Heart right ventricle (tissue), 16 donors: ENCODE measurements at regions not wholly inside any gene's neighbourhood (a gene's known extent, or its start where the extent isn't known, plus 50 kb on each side); places are given as distances from the start of the nearest gene placed in this dataset.

Experiments used
- ATAC-seq, 8 donors: fragments of 200-7000 bp; cut with Tn5 transposase; one replicate each; pipeline ENCODE4 v1.9.1; 2020; ENCODE audit warnings: mild to moderate bottlenecking in 8 of 8, moderate library complexity in 8 of 8, moderate number of reproducible peaks in 1 of 8
- DNase-seq, 2 donors: peaks; one replicate each; pipeline ENCODE4 v3.0.0-alpha.2; 2020
- H3K27ac ChIP-seq, 10 donors: fragments of 200-600 bp; sonication (generic) in 2 of 10; one replicate each; pipeline versions ENCODE4 v1.5.0 to v1.8.0; 2020 to 2022; ENCODE audit warnings: mild to moderate bottlenecking in 3 of 10
- H3K27me3 ChIP-seq, 7 donors: fragments of 200-600 bp; one replicate each; pipeline ENCODE4 v1.8.0; 2021 to 2022; ENCODE audit warnings: mild to moderate bottlenecking in 2 of 7
- H3K36me3 ChIP-seq, 9 donors: fragments of 200-600 bp; sonication (generic) in 1 of 9; one replicate each; pipeline versions ENCODE4 v1.5.0 to v1.8.0; 2020 to 2022; ENCODE audit warnings: mild to moderate bottlenecking in 2 of 9
- H3K4me1 ChIP-seq, 9 donors: fragments of 200-600 bp; sonication (generic) in 1 of 9; one replicate each; pipeline versions ENCODE4 v1.5.0 to v1.8.0; 2020 to 2022; ENCODE audit warnings: mild to moderate bottlenecking in 4 of 9
- H3K4me3 ChIP-seq, 10 donors: fragments of 200-600 bp; sonication (generic) in 2 of 10; one replicate each; pipeline versions ENCODE4 v1.5.0 to v1.8.0; 2020 to 2022; ENCODE audit warnings: mild to moderate bottlenecking in 7 of 10, moderate library complexity in 2 of 10
- H3K9me3 ChIP-seq, 11 donors: fragments of 200-600 bp in 10 of 11; sonication (generic) in 2 of 11; one replicate each; pipeline versions ENCODE4 v1.5.0 to v1.8.0; 2013 to 2022; ENCODE audit warnings: mild to moderate bottlenecking in 2 of 11, control low read depth in 1 of 11, moderate library complexity in 1 of 11
- WGBS, 2 donors: extraction: QIAGEN DNeasy Blood & Tissue Kit; methylation state at CpG; one replicate each; pipeline ENCODE4 v1.1.7; 2013; ENCODE audit warnings: inconsistent platforms in 1 of 2; 5-methylcytosine and 5-hydroxymethylcytosine counted together
- intact Hi-C, 10 donors: fragments of 100-400 bp; cut with DNase I; formaldehyde crosslinking; loops; one replicate each; pipeline versions ENCODE4 v1.11.1 to v1.14.2; 2022
- TF ChIP-seq, protein P1 (sequence below), 9 donors: fragments of 200-600 bp; sonication (generic) in 2 of 9; IDR thresholded peaks; one replicate each; pipeline versions ENCODE4 v1.5.0 to v1.8.0; 2021 to 2022; ENCODE audit warnings: antibody characterized with exemption in 9 of 9, mild to moderate bottlenecking in 5 of 9, moderate library complexity in 1 of 9
- donor health status: Arrhythmogenic right ventricular cardiomyopathy.
- donor health status: ischemic (EF 13 %, LVEDD 7.1; RV severe dilation, severe dysfunction).
- donor health status: healthy with polysubstance abuse.
- donor health status: DM: no; HTN: yes; CAD: no.
- donor health status: DM: no; HTN: no; CAD: no.
- donor health status: ischemic (EF 25% LVEDD 6.9; RV normal size, moderate dysfunction).
- donor health status: ischemic (EF 25% LVEDD 5.7; RV mildly dilated, moderate dysfunction).
- donor health status: healthy.
- donor health status: DM: yes; HTN: yes; CAD: no.
- donor health status: Ischemic cardiomyopathy.
- donor health status: ischemic (EF 35%, LVEDD 5.7; RV mildly dilated, moderate dysfunction).
- donor health status: nonischemic (EF 11% LVEDD 7.7; RV severe dilation, severe dysfunction).
- donor health status: DM: yes; HTN: yes; CAD: no.
- donor health status: PGD.
- donor health status: ischemic (EF 29% LVEDD 5.4; RV normal size, mild dysfunction).
- donor health status: nonischemic (EF 23%, LVEDD 6.1; RV moderate dilation, normal function).

DNA sequence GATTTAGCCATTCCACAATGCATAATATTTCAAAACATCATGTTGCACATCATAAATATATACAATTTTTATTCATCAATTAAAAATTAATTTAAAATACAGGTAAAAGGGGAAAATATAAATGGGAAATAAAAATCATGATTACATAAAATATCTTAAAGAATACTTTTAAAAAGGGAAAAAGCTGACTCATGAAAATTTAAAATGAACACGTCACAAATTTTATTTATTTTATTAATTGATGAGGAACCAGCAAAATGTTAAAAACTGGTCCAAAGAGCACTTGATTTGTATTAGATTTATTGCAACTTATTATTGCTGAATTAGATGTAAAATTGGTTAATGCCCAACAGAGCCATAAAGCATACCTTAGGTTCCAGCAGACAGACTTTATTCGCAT, 78.5 kb upstream of the ANK2 start:
- H3K36me3 ChIP-seq: no peaks in the 10 kb centered on the region
- no peak for DNase-seq
- H3K4me3 ChIP-seq: no peak overlapping the region
- H3K4me1 ChIP-seq: no peaks in the 10 kb centered on the region
- no peaks in the 10 kb centered on the region for H3K9me3 ChIP-seq
- H3K27ac ChIP-seq: no peak overlapping the region
- 95% methylated on average over 2 of the region's 2 CpGs for WGBS, 2 donors
- H3K27me3 ChIP-seq: no peaks in the 10 kb centered on the region
- intact Hi-C loops: loop anchor here in 2 of 10 donors (10.0 kb wide), 2 partner anchors 114 to 124 kb away; no protein-coding TSS in a partner anchor
- TF ChIP-seq, protein P1, sequence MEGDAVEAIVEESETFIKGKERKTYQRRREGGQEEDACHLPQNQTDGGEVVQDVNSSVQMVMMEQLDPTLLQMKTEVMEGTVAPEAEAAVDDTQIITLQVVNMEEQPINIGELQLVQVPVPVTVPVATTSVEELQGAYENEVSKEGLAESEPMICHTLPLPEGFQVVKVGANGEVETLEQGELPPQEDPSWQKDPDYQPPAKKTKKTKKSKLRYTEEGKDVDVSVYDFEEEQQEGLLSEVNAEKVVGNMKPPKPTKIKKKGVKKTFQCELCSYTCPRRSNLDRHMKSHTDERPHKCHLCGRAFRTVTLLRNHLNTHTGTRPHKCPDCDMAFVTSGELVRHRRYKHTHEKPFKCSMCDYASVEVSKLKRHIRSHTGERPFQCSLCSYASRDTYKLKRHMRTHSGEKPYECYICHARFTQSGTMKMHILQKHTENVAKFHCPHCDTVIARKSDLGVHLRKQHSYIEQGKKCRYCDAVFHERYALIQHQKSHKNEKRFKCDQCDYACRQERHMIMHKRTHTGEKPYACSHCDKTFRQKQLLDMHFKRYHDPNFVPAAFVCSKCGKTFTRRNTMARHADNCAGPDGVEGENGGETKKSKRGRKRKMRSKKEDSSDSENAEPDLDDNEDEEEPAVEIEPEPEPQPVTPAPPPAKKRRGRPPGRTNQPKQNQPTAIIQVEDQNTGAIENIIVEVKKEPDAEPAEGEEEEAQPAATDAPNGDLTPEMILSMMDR (IDR thresholded peaks at IDR 0.05): no peak
- ATAC-seq: no peak

DNA sequence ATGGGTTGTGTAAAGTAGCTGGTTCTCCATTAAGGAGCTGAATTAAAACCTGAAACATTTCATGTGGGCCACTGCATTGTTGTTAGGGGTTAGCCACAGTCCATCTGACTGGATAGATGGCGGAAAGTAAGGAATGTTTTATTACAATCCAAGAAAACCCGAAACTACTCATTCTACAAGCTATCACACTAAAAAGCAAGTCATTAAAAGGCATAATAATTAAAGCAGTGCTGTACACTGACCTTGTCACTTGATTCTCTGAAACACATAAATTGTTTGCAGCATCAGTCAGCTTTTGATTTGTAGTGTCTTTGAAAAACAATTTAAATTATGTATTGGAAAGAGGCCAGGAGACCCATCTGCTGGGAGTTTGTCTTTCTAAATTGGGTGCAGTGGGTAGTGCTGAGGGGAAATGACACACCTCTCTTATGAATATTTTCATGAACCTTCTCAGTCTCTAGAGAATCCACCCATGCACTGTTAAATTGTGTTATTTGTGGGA, 75.7 kb upstream of the ANK2 start:
- no peak overlapping the region for H3K4me3 ChIP-seq
- H3K9me3 ChIP-seq: no peaks in the 10 kb centered on the region
- ATAC-seq (no peak), DNase-seq (no peak)
- H3K36me3 ChIP-seq: no peaks in the 10 kb centered on the region
- H3K27me3 ChIP-seq: no peaks in the 10 kb centered on the region
- no peak overlapping the region for H3K27ac ChIP-seq
- TF ChIP-seq, protein P1 (IDR thresholded peaks at IDR 0.05): no peak
- intact Hi-C loops: loop anchor here in 2 of 10 donors (10.0 kb wide), 2 partner anchors 111 to 121 kb away; no protein-coding TSS in a partner anchor
- 85 to 91% methylated on average over 2 of the region's 2 CpGs for WGBS, 2 donors
- H3K4me1 ChIP-seq: no peaks in the 10 kb centered on the region

DNA sequence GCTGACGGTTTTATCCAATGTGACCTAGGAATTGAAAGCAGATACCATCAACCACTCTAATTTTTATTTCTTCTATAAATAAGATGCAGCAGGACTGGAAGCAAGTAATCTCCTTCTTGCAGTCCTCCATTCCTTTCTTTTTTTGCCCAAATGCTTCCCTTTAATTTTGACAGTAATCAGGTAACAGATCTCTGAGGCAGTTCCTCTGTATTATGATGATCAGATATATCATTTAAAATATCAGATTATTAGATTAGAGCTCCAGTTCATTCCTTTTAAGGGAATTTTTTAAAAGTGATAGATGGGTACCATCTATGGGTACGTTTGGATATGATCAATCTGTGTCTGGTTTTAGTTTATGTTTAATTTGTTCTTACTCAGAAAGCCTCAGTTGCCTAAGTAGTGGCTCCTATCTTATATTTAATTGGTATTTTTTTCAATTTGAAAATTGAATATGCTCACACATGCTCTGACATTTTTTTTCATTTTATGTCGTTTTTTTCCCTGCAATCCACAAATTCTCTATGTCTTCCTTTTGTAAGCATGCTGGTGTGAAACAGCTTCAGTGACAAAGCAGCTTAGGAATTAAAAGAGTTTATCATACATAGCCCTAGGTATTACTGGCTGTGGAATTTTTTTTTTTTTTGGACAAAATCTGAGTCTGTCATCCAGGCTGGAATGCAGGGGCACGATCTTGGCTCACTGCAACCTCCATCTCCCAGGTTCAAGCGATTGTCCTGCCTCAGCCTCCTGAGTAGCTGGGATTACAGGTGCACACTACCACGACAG, 73.7 kb upstream of the ANK2 start:
- ATAC-seq: no peak
- TF ChIP-seq, protein P1 (IDR thresholded peaks at IDR 0.05): no peak
- H3K9me3 ChIP-seq: no peaks in the 10 kb centered on the region
- no peaks in the 10 kb centered on the region for H3K27me3 ChIP-seq
- DNase-seq: no peak
- H3K27ac ChIP-seq: no peak overlapping the region
- no peak overlapping the region for H3K4me3 ChIP-seq
- 82 to 84% methylated on average over 6 of the region's 6 CpGs for WGBS, 2 donors
- intact Hi-C loops: loop anchor here in 2 of 10 donors (10.0 kb wide), 2 partner anchors 109 to 119 kb away; no protein-coding TSS in a partner anchor
- no peaks in the 10 kb centered on the region for H3K4me1 ChIP-seq
- no peaks in the 10 kb centered on the region for H3K36me3 ChIP-seq

DNA sequence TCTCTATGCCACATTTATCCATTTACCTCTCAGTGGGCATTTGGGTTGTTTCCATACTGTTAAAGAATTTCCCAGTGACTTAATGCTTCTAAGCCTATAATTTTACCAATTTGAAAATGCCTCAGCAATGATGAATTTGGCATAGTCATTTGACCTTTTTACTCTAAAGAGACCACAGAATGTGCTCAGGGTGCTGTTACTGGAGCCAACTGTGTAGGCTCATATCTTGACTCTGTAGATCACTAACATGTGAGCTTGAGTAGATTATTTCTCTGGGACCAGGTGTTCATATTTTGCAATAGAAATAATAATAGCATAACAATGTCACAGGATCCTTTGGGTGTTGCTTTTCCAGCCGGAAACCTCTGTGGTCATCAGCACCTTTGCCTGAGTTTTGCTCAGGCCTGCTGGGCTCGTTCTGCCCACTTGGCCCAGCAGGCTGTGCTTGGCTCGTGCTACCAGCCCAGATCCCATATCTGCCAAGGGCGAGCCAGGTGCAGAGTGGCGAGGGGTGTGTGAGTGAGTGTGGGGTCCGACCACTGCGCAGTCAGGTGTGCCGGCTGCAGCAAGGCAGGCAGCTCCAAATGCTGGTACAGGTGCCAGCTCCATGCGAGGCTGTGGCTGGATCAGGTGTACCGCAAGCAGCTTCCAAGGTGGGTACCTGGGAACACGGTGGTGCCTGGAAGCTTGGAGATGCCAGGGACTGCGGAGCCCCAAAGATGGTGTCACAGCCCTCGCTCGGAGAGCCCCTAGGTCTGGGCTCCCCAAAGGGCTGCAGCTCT, 70.6 kb upstream of the ANK2 start:
- H3K4me1 ChIP-seq: peaks cover 0 to 4% (median 0%) of the 10 kb centered on the region in 9 donors
- TF ChIP-seq, protein P1 (IDR thresholded peaks at IDR 0.05): no peak
- intact Hi-C loops: loop anchor here in 2 of 10 donors (10.0 kb wide), 2 partner anchors 106 to 116 kb away; no protein-coding TSS in a partner anchor
- no peak for DNase-seq
- H3K36me3 ChIP-seq: no peaks in the 10 kb centered on the region
- WGBS, 2 donors: 93 to 94% methylated on average over 14 of the region's 14 CpGs
- no peak overlapping the region for H3K4me3 ChIP-seq
- no peak for ATAC-seq
- no peaks in the 10 kb centered on the region for H3K27me3 ChIP-seq
- no peak overlapping the region for H3K27ac ChIP-seq
- no peaks in the 10 kb centered on the region for H3K9me3 ChIP-seq
